ENCODE measurements at regions not wholly inside any gene's neighbourhood (a gene's known extent, or its start where the extent isn't known, plus 50 kb on each side); places are given as distances from the start of the nearest gene placed in this dataset.

- H3K36me3 Mint-ChIP-seq (ENCODE audit: insufficient read depth, unreplicated experiment), result peaks cover 9% of the 10 kb centered on the region
- intact Hi-C loops (cut with micrococcal nuclease; ENCODE audit: unreplicated experiment), result no loop called here
- BruUV-seq (replicated peaks), result no TSS peak
Measured at GRCh38 chr15:31867536-31868442, 162.5 kb upstream of the CHRNA7 start.

GRCh38 chr15:31869686-31870307 is 160.5 kb upstream of the CHRNA7 start:
- intact Hi-C loops (cut with micrococcal nuclease; ENCODE audit: unreplicated experiment), result loop anchor here (5.0 kb wide), 1 partner anchor 163 kb away; the partner anchor contains the start of gene CHRNA7
- peak overlapping the region; percentile 65 for H3K4me3 Mint-ChIP-seq (ENCODE audit: unreplicated experiment)
- CTCF ChIA-PET, result no interaction called here

More at GRCh38 chr15:31867536-31868442, 162.5 kb upstream of the CHRNA7 start:
- ChIA-PET CTCF (interaction anchor here (0.5 to 0.7 kb wide), 2 partner anchors 11 to 283 kb away, joined by 4 to 7 read pairs; no protein-coding TSS in a partner anchor), POLR2A (no interaction called here)
- Mint-ChIP-seq H3K4me1 (ENCODE audit: low read depth, unreplicated experiment) (peaks cover 6% of the 10 kb centered on the region), H3K27me3 (ENCODE audit: insufficient read depth, unreplicated experiment) (peaks cover 11% of the 10 kb centered on the region), H3K9me3 (ENCODE audit: unreplicated experiment) (no peaks in the 10 kb centered on the region), H3K4me3 (ENCODE audit: unreplicated experiment) (peak overlapping the region; percentile 12), H3K27ac (ENCODE audit: unreplicated experiment) (no peak overlapping the region)
- DNase-seq, result peak in 1 of 2 experiments; percentile 63
- Histone ChIP-seq H3K4me1 (no peaks in the 10 kb centered on the region; the same call in 1 of the 2 replicates), H3K9me3 (no peaks in the 10 kb centered on the region), H3K36me3 (ENCODE audit: control insufficient read depth, insufficient read depth, low read length) (no peaks in the 10 kb centered on the region), H3K4me3 (ENCODE audit: low read depth, low read length) (no peak overlapping the region), H3K27me3 (replicated peaks; ENCODE audit: control insufficient read depth, insufficient read depth, low read length) (no peaks in the 10 kb centered on the region)
- TF ChIP-seq CTCF (IDR thresholded peaks at IDR 0.05; ENCODE audit: insufficient read depth in 1 of 2, low read depth in 1 of 2, low read length in 1 of 2, severe bottlenecking in 1 of 2, unreplicated experiment in 1 of 2), result peak; percentile 77 to 85

More at GRCh38 chr15:31869686-31870307, 160.5 kb upstream of the CHRNA7 start:
- H3K36me3 ChIP-seq (ENCODE audit: control insufficient read depth, insufficient read depth, low read length), result no peaks in the 10 kb centered on the region
- no peaks in the 10 kb centered on the region; the same call in 1 of the 2 replicates for H3K4me1 ChIP-seq
- peaks cover 9% of the 10 kb centered on the region for H3K36me3 Mint-ChIP-seq (ENCODE audit: insufficient read depth, unreplicated experiment)
- no TSS peak for BruUV-seq (replicated peaks)
- no peaks in the 10 kb centered on the region for H3K9me3 ChIP-seq
- H3K4me1 Mint-ChIP-seq (ENCODE audit: low read depth, unreplicated experiment), result peaks cover 6% of the 10 kb centered on the region
- no peaks in the 10 kb centered on the region for H3K27me3 ChIP-seq (replicated peaks; ENCODE audit: control insufficient read depth, insufficient read depth, low read length)
- DNase-seq, result no peak
- H3K4me3 ChIP-seq (ENCODE audit: low read depth, low read length), result peak overlapping the region; percentile 63
- no peaks in the 10 kb centered on the region for H3K9me3 Mint-ChIP-seq (ENCODE audit: unreplicated experiment)
- POLR2A ChIA-PET, result no interaction called here
- H3K27me3 Mint-ChIP-seq (ENCODE audit: insufficient read depth, unreplicated experiment), result peaks cover 18% of the 10 kb centered on the region
- H3K27ac Mint-ChIP-seq (ENCODE audit: unreplicated experiment), result no peak overlapping the region
- no peak for TF ChIP-seq CTCF (IDR thresholded peaks at IDR 0.05; ENCODE audit: insufficient read depth in 1 of 2, low read depth in 1 of 2, low read length in 1 of 2, severe bottlenecking in 1 of 2, unreplicated experiment in 1 of 2)
